NOMO-1 treated with DMSO at 0.1 percent for 48 hours (cell line): ENCODE measurements at regions not wholly inside any gene's neighbourhood (a gene's known extent, or its start where the extent isn't known, plus 50 kb on each side); places are given as distances from the start of the nearest gene placed in this dataset.
"Not testable (repeated sequence)": the region's sequence is repeated elsewhere in the genome, so short reads cannot be mapped to it uniquely, and the experiment has no call there.

Source experiments
- DNase-seq: peaks from one replicate; lab custom pipeline; 2025; ENCODE audit not compliant: unreplicated experiment; lab: John Stamatoyannopoulos, UW

DNA sequence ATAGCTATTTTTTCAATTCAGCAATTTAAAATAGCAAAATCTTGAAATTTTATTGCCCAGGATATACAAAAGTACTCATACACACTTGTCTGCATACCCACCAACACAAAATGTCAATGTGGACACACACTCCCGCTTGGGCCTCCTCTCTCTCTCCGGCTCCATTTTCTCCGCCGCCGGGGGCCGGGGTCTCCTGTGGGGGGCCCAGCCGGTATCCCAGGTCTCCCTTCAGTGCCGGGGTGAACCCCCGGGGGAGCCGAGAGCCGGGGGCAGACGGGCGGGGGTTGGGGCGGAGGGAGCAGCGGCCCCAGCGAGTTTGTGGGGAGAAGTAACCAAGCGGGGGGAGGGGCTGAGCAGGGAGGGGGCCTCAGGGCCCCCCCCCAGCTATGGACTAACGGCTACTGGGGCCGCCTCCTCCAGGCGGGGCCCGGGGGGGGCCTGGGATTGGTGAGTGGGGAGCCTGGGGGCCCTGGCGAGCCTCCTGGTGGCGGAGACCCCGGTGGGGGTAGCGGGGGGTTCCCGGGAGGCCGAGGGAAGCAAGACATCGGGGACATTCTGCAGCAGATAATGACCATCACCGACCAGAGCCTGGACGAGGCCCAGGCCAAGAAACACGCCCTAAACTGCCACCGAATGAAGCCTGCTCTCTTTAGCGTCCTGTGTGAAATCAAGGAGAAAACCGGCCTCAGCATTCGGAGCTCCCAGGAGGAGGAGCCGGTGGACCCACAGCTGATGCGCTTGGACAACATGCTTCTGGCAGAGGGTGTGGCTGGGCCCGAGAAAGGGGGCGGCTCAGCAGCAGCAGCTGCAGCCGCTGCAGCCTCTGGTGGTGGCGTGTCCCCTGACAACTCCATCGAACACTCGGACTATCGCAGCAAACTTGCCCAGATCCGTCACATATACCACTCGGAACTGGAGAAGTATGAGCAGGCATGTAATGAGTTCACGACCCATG lies 56.6 kb downstream of the CHST2 start:
- not testable (repeated sequence) for DNase-seq

- not testable (repeated sequence) for DNase-seq
These were observed 58.4 kb downstream of the CHST2 start for GRCh38 chr3:143177965-143178364.

DNA sequence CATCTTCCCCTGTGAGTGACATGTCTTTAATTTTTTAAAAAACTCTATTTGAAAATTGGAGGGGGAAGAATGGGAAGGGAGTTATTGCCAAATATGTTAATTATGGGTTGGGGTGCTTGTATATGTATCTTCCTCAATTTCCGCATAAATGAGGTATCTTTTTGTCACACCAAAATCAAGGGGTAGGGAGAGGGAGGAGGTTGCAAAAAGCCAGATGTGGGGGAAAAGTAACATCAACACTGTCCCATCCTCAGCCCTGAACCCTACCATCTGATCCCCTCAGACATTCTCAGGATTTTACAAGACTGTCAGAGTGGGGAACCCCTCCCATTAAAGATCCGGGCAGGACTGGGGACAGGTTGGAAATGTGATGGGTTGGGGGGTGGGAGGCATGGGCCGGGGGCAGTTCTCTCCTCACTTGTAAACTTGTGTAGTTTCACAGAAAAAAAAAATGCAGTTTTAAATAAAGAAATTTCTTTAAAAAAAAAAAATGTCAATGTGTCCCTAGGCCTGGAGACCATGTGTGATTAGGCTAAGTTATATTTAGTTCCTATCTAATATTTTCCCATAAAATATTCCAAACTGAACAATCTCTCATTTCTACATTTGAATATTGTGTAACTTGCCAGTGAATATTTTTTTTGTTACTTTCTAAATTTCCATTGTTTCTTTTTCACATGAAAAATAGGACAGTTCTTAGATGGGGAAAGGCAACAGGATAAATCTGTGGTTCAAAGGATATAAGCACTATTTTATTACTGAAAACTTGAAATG lies 59.4 kb downstream of the CHST2 start:
- DNase-seq, result peak; percentile 37

DNA sequence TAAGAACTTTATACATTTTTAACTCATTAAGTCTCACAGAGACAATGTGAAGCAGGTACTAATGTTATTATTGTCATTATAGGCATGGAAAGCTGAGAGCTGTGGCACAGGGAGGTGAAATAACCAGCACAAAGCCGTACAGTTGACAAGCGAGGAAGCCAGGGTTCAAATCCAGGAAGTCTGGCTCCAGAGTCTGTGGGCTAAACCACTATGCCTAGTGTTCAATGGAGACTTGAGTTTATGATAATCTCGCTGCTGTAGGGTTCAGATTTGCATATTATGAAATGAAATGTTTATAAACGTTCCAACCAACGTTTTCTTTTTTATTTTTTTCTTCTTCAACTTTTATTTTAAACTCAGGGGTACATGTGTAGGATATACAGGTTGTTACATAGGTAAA lies 60.0 kb downstream of the CHST2 start:
- no peak for DNase-seq

DNA sequence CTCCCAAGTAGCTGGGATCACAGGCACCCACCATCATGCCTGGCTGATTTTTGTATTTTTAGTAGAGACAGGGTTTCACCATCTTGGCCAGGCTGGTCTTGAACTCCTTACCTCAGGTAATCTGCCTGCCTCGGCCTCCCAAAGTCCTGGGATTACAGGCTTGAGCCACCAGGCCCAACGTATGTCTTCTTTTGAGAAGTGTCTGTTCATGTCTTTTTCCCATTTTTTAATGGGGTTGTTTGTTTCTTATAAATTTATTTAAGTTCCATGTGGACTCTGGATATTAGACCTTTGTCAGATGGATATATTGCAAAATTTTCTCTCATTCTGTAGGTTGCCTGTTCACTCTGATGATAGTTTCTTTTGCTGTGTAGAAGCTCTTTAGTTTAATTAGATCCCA lies 61.3 kb downstream of the CHST2 start:
- not testable (repeated sequence) for DNase-seq

DNA sequence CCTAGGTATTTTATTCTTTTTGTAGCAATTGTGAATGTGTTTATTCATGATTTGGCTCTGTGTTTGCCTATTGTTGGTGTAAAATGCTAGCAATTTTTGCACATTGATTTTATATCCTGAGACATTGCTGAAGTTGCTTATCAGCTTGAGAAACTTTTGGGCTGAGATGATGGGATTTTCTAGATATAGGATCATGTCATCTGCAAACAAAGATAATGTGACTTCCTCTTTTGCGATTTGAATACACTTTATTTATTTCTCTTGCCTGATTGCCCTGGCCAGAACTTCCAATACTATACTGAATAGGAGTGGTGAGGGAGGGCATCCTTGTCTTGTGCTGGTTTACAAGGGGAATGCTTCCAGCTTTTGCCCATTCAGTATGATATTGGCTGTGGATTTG lies 62.4 kb downstream of the CHST2 start:
- DNase-seq, result not testable (repeated sequence)

DNA sequence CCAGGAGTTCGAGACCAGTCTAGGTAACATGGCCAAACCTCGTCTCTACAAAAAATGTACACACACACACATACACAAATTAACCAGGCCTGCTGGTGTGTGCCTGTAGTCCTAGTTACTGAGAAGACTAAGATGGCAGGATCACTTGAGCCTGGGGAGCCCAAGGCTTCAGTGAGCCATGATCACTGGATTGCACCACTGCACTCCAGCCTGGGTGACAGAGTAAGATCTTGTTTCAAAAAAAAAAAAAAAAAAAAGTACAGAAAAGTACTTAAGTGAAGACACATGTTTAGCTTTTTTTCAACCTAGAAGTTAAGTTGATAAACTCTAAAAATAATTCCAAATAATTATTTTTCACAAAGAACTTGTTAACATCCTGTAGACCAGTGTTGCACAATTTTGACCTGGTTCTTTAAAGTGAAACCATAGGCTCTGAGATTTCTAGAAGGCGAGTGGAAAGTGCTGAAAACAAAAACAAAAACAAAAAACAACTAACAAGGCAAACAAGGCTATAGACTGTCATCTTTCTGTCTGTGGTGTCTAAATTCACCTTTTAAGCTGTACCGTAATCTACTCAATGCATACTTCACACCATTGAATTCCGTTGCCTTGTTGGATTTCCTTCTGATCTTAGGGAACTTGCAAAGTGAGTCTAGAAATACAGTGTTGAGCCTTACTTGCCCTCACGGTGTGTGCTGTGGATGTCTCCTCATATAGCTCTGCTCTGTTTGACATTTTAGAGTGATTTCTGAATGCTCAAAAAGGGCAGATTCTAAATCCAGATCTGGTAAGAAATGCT lies 63.5 kb downstream of the CHST2 start:
- DNase-seq, result no peak

DNA sequence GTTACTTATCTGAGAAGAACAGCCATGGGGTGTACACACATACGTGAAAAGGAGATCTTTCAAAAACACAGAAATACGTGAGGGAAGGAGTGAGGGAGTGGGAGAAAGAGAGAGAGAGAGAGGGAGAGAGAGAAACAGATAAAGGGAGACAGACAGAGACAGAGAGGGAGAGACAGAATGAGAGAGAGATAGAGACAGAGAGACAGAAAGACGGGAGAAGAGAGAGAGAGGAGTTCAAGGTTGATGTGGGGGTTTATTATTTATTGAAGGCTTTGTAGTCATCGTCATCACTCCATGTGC lies 64.0 kb downstream of the CHST2 start:
- DNase-seq, result no peak

DNA sequence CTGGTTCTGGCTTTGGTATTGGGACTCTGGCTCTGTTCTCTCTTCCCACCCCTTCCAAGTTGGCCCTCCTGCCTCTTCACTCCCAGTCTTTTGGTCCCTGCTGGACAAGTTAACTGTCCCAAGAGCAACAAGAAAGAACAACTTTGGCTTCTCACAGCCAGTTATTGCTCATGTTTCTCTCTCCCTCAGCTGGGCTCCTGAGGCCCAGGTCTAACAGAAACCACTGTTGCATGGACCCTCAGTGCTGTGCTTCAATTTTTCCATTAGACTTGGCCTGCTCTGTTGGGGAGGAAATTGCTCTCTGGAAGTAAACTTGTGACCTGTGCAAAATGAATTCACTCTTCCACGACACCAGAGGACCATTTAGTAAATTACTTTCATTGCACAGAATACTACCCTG lies 64.5 kb downstream of the CHST2 start:
- DNase-seq, result no peak

DNA sequence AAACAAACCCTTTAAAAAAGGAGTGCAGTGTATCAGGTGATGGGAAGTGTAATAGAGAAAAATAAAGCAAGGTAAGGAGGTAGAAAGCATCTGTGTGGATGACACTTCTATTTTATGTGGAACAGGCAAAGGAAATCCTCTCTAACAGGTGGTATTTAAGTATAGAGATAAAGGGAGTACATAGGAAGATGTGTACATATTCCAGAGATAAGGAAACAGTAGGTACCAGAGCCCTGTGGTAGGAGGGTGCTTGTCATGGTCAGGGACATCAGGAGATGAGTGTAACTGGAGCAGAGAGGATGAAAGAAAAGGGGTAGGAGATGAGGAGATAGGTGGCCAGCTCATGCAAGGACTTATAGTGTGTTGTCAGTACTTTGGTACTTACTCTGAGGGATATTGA lies 65.8 kb downstream of the CHST2 start:
- no peak for DNase-seq

DNA sequence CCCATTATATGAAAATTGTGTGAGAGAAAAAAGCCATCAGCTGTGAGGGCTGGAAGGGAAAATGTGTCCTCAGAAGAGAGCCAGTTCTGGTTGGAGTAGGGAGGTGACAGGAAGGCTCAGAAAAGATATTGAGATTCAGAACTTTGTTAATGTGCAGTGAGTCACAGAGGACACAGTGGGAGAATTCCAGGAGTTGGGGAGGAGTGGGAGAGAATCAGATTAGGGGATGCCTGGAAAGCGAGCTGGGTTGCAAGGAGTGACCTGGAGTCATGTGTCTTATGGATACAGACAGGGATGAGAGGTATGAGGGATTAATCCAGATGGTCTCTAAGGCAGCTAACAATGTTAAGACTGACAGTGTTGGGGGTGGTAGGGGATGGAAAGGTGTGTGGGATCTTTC lies 67.5 kb downstream of the CHST2 start:
- no peak for DNase-seq

- no peak for DNase-seq
These were observed 69.3 kb downstream of the CHST2 start for GRCh38 chr3:143188881-143189280.

GRCh38 chr3:143190101-143190500 lies 70.5 kb downstream of the CHST2 start:
- DNase-seq, result no peak

GRCh38 chr3:143192193-143192592 lies 72.6 kb downstream of the CHST2 start:
- no peak for DNase-seq

DNA sequence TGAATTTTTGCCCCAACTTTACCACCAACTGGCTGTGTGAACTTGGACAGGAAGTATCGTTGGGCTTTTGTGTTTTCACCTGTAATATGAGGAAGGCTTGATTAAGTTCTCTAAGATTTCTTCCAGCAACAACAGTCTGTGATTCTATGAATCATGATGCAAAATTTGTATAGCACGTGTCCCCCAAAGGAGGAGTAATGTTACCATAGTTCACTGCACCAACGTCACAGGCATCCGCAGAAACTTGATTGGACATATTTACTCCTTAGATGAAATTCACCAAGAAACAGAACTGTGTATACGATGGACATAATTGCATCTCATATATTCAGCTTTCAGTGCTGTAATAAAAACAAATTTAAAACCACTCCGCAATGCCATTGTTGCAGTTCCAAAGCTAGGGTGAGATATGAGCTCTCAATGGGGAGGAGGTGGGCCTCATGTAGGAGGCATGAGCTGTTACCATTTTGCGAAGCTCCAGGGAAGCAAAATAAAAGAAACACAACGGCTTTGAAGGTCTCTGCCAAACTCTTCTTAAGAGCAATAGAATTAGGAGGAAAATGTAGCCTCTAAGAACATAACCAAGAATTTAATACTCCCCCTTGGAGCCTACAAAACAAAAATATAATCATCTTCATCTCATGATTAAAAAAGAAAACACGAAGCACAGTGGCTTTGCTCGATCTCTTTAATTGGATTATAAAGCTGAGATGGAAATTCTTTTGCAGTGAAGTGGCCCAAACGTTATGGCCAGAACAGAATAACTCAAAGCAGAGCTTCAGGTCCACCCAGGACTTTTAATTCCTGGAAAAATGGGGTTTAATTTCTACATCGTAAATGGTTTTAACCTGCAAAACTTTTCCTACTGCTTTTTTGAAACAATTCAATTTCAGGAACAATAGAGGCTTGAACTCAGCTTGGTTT lies 80.7 kb downstream of the CHST2 start:
- DNase-seq, result no peak

DNA sequence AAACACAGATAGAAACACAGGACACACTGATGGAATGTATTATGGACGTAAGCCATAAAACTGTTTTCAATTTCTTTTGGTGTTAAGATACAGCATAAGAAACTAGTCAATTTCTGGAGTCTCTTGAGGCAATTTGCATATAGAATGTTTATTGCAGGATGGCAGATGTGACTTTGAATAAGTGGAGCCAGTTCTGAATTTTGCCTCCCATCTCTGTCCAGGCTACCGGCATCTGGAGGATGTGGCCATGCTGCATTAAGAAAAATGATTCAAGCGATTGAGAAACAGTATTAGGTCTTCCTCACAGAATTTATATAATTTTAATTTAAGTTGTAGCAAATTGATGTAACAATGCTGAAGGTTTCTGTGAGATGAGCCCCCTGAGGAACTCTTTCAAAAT lies 81.5 kb downstream of the CHST2 start:
- DNase-seq, result no peak

DNA sequence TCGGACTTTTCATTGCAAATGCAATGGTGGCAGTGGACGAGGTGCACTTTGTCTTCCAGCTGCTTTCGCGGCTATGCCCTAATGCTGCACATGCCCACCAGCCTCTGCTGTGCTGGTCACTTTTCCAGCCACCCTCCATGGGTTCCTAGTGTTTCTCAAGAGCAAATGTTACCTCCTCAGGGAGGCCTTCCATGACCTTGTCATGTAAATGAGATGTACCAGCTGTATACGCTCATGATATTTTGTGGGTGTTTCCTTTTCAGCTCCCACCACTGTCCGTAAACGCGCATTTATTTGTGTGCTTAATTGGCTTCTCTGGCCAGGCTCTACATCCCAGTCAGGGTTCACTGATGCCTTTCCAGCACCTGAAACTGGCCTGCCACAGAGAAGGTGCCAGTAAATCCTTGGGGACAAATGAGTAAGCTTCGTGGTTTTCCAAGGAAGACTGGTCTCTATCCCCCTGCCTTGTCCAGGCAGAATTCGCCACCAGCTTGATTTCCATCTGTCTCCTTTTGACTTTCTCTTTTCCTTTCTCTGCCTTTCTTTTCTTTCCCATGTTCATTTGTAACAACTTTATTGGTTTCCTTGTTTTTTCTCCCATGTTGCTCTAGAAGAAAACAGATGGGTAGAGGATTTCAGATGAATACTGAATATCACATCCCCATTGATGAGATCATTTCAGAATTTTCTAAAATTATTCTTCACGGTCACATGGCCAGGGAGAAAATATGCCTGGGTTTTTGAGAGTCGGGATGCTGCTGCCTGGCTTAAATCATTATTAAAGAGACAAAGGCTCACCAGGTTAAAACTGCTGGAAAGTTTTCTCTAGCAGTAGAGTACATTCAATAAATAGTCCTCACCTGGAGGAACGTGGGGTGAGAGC lies 82.5 kb downstream of the CHST2 start:
- DNase-seq, result no peak

DNA sequence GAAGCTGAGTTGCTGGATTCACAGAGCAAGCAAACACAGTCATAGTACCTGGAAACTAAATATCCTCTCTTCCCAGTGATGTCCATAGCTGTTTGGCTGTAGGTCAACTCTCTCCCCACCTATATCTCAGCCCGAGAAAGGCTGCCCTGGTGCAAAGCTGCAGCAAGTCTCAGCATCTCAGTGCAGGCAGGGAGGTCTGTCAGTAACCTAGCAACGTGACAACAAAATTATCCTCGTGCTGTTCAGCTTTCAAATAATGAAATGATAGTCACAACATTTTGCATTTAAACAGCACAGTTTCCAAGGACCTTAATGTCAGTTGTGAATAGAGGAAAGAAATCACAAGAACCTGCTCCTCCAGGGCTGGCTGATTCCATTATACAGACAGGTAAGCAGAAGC lies 83.6 kb downstream of the CHST2 start:
- DNase-seq, result no peak

DNA sequence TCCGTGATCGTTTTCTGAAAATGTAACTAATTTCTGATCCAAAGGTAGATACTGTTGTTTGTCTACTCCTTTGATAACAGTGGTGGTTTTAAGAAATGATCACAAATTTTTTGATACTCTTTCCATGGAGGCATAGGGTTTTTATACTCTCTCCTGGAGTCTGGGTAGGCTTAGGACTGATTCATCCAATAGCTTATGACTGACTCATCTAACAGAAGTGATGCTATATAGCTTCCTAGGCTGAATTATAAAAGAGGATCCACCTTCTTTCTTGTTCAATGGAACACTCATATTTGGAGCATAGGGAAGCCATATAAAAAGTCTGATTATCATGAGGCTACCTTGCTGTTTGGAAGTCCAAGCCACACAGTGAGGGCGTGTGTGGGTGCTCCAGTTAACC lies 84.3 kb downstream of the CHST2 start:
- no peak for DNase-seq

GRCh38 chr3:143206955-143207337 lies 87.4 kb downstream of the CHST2 start:
- DNase-seq, result no peak
